Lower lobe of right lung (tissue), 2 donors: ENCODE measurements at regions not wholly inside any gene's neighbourhood (a gene's known extent, or its start where the extent isn't known, plus 50 kb on each side); places are given as distances from the start of the nearest gene placed in this dataset.

Source experiments
- ATAC-seq, 2 donors: fragments of 200-7000 bp; cut with Tn5 transposase; one replicate each; pipeline ENCODE4 v1.9.1; 2020 to 2022; ENCODE audit warnings: mild to moderate bottlenecking in 2 of 2, moderate library complexity in 2 of 2
- DNase-seq: peaks from one replicate; pipeline ENCODE4 v3.0.0-alpha.2; 2020
- H3K27ac ChIP-seq: fragments of 200-600 bp; one replicate; pipeline ENCODE4 v1.8.0; 2022
- H3K27me3 ChIP-seq: fragments of 200-600 bp; one replicate; pipeline ENCODE4 v1.8.0; 2022; ENCODE audit warnings: low read depth
- H3K36me3 ChIP-seq: fragments of 200-600 bp; one replicate; pipeline ENCODE4 v1.8.0; 2022; ENCODE audit warnings: mild to moderate bottlenecking
- H3K4me1 ChIP-seq: fragments of 200-600 bp; one replicate; pipeline ENCODE4 v1.8.0; 2022
- H3K4me3 ChIP-seq: fragments of 200-600 bp; one replicate; pipeline ENCODE4 v1.8.0; 2022; ENCODE audit warnings: mild to moderate bottlenecking
- H3K9me3 ChIP-seq: fragments of 200-600 bp; one replicate; pipeline ENCODE4 v1.8.0; 2022
- intact Hi-C: fragments of 100-400 bp; cut with DNase I; formaldehyde crosslinking; loops from one replicate; pipeline ENCODE4 v1.11.0; 2022
- TF ChIP-seq, protein P1 (sequence below): fragments of 200-600 bp; IDR thresholded peaks from one replicate; pipeline ENCODE4 v1.8.0; 2022; ENCODE audit warnings: antibody characterized with exemption, mild to moderate bottlenecking
- donor health status: DM: no; HTN: yes; CAD: no; lungs with severe emphysema.

DNA sequence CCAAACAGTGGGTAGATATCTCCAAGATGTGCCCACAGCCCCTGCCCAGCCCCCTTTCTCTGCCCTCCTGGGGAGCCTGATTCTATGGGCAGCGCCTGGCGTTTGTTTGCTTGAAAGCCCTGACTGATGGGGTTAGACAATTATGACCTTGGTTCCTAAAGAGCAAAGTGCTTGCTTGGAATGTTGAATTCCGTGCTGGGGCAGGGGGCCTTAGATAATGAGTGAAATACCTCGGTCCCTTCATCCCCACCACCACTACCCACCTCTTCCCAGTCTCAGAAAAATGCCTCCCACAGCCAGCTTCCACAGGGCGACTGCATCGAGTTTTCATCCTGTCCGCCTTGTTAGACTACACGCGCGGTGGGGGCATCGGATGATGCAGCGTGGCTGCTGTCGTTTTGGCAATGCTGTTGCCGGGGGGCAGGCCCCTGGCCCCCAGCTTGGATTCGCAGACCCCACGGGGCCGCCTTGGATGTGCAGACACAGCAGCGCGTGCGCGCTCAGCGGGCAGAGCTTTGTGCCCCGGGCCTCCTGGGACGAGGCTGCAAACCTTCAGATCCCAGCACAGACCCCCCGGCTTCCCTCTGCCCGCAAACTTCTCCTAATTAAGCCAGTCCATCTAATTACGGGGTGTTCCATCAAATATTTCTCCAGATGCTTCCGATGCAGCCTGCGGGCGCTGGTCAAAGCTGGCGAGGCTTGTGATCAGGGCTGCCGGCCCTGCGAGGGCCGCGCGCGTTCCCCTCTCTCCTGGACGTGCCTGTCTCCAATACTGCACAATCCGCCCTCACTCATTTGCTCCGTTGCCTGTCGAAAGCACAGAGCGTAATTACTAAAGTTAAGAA lies 86.1 kb downstream of the LINC00237 start:
- Histone ChIP-seq H3K9me3 (no peaks in the 10 kb centered on the region), H3K27me3 (peaks cover 28% of the 10 kb centered on the region), H3K27ac (no peak overlapping the region), H3K36me3 (no peaks in the 10 kb centered on the region), H3K4me1 (peaks cover 5% of the 10 kb centered on the region), H3K4me3 (no peak overlapping the region)
- TF ChIP-seq, protein P1, sequence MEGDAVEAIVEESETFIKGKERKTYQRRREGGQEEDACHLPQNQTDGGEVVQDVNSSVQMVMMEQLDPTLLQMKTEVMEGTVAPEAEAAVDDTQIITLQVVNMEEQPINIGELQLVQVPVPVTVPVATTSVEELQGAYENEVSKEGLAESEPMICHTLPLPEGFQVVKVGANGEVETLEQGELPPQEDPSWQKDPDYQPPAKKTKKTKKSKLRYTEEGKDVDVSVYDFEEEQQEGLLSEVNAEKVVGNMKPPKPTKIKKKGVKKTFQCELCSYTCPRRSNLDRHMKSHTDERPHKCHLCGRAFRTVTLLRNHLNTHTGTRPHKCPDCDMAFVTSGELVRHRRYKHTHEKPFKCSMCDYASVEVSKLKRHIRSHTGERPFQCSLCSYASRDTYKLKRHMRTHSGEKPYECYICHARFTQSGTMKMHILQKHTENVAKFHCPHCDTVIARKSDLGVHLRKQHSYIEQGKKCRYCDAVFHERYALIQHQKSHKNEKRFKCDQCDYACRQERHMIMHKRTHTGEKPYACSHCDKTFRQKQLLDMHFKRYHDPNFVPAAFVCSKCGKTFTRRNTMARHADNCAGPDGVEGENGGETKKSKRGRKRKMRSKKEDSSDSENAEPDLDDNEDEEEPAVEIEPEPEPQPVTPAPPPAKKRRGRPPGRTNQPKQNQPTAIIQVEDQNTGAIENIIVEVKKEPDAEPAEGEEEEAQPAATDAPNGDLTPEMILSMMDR: no peak
- ATAC-seq: no peak
- no peak for DNase-seq
- intact Hi-C loops: no loop called here

DNA sequence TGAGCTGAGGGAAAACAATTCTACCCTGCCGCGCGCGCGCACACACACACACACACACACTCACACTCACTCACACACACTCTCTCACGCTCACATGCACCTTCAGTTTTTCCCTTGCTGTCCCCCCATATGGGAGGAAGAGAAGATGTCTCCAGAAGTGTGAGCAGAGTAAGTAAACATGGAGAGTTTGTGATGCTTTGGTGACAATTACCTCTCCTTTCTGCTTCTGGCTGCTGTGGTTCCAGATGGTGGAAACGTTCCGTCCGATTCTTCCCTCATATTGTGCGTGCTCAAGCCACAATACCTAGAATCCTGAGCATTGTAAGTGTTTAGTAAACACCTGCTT lies 86.7 kb downstream of the LINC00237 start:
- no peak overlapping the region for H3K27ac ChIP-seq
- peaks cover 28% of the 10 kb centered on the region for H3K27me3 ChIP-seq
- TF ChIP-seq, protein P1: no peak
- H3K9me3 ChIP-seq: no peaks in the 10 kb centered on the region
- ATAC-seq (no peak), DNase-seq (no peak)
- H3K4me1 ChIP-seq: peaks cover 5% of the 10 kb centered on the region
- H3K4me3 ChIP-seq: no peak overlapping the region
- intact Hi-C loops: no loop called here
- no peaks in the 10 kb centered on the region for H3K36me3 ChIP-seq

DNA sequence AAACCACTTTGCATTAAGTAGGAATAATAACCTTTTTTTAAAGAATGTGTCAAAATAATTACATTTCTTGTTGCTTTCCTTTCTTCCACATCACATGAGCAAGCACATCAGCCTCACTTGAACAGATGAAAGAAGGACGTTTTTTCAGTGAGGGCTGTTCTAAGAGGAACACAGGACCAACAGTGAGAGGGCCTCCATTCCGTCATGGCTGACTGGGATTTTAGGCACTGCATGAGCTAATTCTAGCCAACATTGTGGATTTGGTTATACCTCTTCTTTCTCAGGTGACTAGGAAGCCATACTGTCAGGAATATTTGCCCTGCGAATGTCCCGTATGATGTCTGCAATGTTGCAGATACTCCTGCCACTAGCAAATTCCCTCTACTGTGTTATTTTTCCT lies 87.6 kb downstream of the LINC00237 start:
- TF ChIP-seq, protein P1: no peak
- peaks cover 5% of the 10 kb centered on the region for H3K4me1 ChIP-seq

DNA sequence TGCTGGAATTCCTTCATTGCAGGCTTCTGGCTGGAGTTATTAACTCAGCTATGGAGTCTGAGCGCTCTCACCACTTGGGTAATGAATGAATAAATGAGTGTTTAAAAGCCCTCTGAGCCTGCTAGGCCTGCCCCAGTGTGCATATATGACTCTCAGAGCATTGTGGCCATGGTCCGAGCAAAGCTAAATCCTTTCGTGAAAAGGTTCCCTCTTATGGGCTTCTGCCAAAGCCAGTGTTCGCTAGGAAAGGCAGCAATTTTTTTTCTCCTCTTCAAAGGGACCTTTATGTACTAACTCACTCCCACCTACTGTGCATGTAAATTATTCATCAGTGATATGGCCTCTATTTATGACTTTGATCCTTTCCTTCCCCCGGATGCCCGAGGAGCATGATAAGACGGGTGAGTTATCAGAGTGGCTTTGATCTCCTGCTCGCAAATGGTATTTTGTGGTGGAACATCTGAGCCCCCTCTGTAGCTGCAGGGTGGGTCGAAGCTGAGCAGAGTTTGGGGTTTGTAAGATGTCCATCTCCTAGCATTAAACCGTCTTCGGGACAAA lies 88.6 kb downstream of the LINC00237 start:
- Histone ChIP-seq H3K36me3 (no peaks in the 10 kb centered on the region), H3K9me3 (no peaks in the 10 kb centered on the region), H3K27ac (no peak overlapping the region), H3K4me1 (peaks cover 5% of the 10 kb centered on the region), H3K27me3 (peaks cover 31% of the 10 kb centered on the region), H3K4me3 (no peak overlapping the region)
- no peak for DNase-seq
- no peak for ATAC-seq
- intact Hi-C loops: no loop called here
- TF ChIP-seq, protein P1: no peak

More for the DNA sequence above, 87.6 kb downstream of the LINC00237 start:
- no peak for DNase-seq
- no peak for ATAC-seq
- peaks cover 28% of the 10 kb centered on the region for H3K27me3 ChIP-seq
- H3K27ac ChIP-seq: no peak overlapping the region
- H3K4me3 ChIP-seq: no peak overlapping the region
- no peaks in the 10 kb centered on the region for H3K9me3 ChIP-seq
- intact Hi-C loops: no loop called here
- no peaks in the 10 kb centered on the region for H3K36me3 ChIP-seq

DNA sequence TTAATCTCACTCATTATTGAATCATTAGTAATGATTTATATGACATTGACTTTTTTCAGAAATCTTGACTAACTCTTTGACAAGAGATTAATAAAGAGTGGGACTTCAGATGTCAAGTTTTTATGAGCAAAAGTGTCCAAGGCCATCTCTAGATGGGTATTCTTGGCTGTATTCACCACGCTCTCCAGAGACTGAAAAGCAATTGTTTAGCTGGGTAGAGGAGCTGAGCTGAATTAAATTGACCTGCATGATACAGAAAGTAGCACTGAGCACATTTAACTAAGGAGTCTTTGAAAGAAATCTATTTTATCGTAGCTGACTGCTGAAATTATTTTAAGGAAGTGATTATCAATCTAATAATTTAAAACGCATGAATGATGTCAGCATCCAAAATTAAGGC lies 89.4 kb downstream of the LINC00237 start:
- Histone ChIP-seq H3K4me3 (no peak overlapping the region), H3K27me3 (peaks cover 30% of the 10 kb centered on the region), H3K4me1 (peaks cover 5% of the 10 kb centered on the region), H3K9me3 (no peaks in the 10 kb centered on the region), H3K27ac (no peak overlapping the region), H3K36me3 (no peaks in the 10 kb centered on the region)
- TF ChIP-seq, protein P1: no peak
- intact Hi-C loops: no loop called here
- DNase-seq: no peak
- ATAC-seq: no peak
